MM.1S (cell line): ENCODE measurements at regions not wholly inside any gene's neighbourhood (a gene's known extent, or its start where the extent isn't known, plus 50 kb on each side); places are given as distances from the start of the nearest gene placed in this dataset.
A peak's percentile ranks its signal among the peaks of the same experiment; 100 is the strongest.

ENCODE experiments used
- DNase-seq: peaks from one replicate; pipeline ENCODE4 v3.0.0-alpha.2; 2015
- H2AFZ ChIP-seq: fragments of 300-600 bp; sonication (generic); 2 replicates; pipeline ENCODE4 v1.6.0; 2016; ENCODE audit warnings: antibody characterized with exemption, low read length
- H3F3A ChIP-seq: fragments of 300-600 bp; sonication (generic); 2 replicates; pipeline ENCODE4 v1.6.1; 2016; ENCODE audit warnings: mild to moderate bottlenecking, antibody characterized with exemption, low read length, moderate library complexity, mixed read lengths; ENCODE audit not compliant: insufficient read depth
- H3K27ac ChIP-seq: fragments of 300-600 bp; sonication (generic); 2 replicates; pipeline ENCODE4 v1.5.1; 2016; ENCODE audit warnings: mild to moderate bottlenecking, low read length
- H3K27me3 ChIP-seq: fragments of 300-600 bp; sonication (generic); replicated peaks from 2 replicates; pipeline ENCODE4 v1.6.0; 2016; ENCODE audit warnings: low read length; ENCODE audit not compliant: insufficient read depth
- H3K36me3 ChIP-seq: fragments of 300-600 bp; sonication (generic); replicated peaks from 2 replicates; pipeline ENCODE4 v1.6.1; 2016; ENCODE audit warnings: mild to moderate bottlenecking, low read length, mixed read lengths; ENCODE audit not compliant: insufficient read depth
- H3K4me1 ChIP-seq: fragments of 300-600 bp; sonication (generic); 2 replicates; pipeline ENCODE4 v1.6.1; 2016; ENCODE audit warnings: low read length, mixed read lengths
- H3K4me2 ChIP-seq: fragments of 300-600 bp; sonication (generic); 2 replicates; pipeline ENCODE4 v1.6.0; 2016; ENCODE audit warnings: low read depth, low read length
- H3K4me3 ChIP-seq: fragments of 300-600 bp; sonication (generic); 2 replicates; pipeline ENCODE4 v1.5.1; 2016; ENCODE audit warnings: low read length, mixed read lengths
- H3K79me2 ChIP-seq: fragments of 300-600 bp; sonication (generic); 2 replicates; pipeline ENCODE4 v1.6.1; 2016; ENCODE audit warnings: mixed run types, low read length, mixed read lengths
- H3K9ac ChIP-seq: fragments of 300-600 bp; sonication (generic); 2 replicates; pipeline ENCODE4 v1.6.1; 2016; ENCODE audit warnings: low read length, mixed read lengths
- H3K9me2 ChIP-seq: fragments of 300-600 bp; sonication (generic); replicated peaks from 2 replicates; pipeline ENCODE4 v1.6.1; 2016; ENCODE audit warnings: mild to moderate bottlenecking, low read length, mixed read lengths; ENCODE audit not compliant: insufficient read depth
- H3K9me3 ChIP-seq: fragments of 300-600 bp; sonication (generic); replicated peaks from 2 replicates; pipeline ENCODE4 v1.6.1; 2016; ENCODE audit warnings: mild to moderate bottlenecking, low read length, mixed read lengths; ENCODE audit not compliant: insufficient read depth
- H4K20me1 ChIP-seq: fragments of 300-600 bp; sonication (generic); 2 replicates; pipeline ENCODE4 v1.6.1; 2016; ENCODE audit warnings: mild to moderate bottlenecking, low read length, moderate library complexity, mixed read lengths; ENCODE audit not compliant: insufficient read depth
- EZH2 ChIP-seq: fragments of 300-600 bp; sonication (generic); optimal IDR thresholded peaks from 2 replicates; pipeline ENCODE3; 2017; ENCODE audit warnings: low read depth, mild to moderate bottlenecking, antibody characterized with exemption, low read length, mixed read lengths
- EZH2phosphoT487 ChIP-seq: fragments of 300-600 bp; sonication (generic); IDR thresholded peaks from 2 replicates; pipeline ENCODE4 v1.6.1; 2018; ENCODE audit warnings: antibody characterized with exemption, low read length
- TF ChIP-seq, protein P1 (sequence below): fragments of 300-600 bp; sonication (generic); IDR thresholded peaks from 2 replicates; pipeline ENCODE4 v1.5.1; 2016; ENCODE audit warnings: antibody characterized with exemption, low read length, mixed read lengths

DNA sequence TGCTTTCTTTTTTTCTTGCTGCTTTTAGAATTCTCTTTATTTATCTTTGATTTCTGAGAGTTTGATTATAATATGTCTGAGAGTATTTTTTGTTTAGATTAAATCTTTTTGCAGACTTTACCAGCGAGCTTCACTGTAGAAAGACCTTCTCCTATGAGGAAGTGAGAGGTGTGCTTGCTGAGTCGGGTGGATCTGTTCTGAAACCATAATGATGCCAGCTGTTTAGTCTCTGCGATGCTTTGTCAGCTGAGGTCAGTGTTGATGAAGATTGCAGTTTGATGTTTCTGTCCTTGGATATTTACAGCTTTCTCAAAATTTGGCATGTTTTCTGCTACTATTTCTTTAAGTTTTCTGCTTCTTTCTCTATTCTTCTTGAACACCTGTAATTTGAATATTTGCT lies 309.1 kb upstream of the SLITRK6 start:
- Histone ChIP-seq H4K20me1 (no peaks in the 10 kb centered on the region), H3K4me1 (peaks cover 7% of the 10 kb centered on the region), H3K27me3 (no peaks in the 10 kb centered on the region), H3K4me2 (0 out of 2 replicates have a peak overlapping the region, but pooled peaks have one; percentile 21), H3K79me2 (no peaks in the 10 kb centered on the region), H3K9ac (no peak overlapping the region), H2AFZ (no peak overlapping the region), H3K4me3 (no peak overlapping the region), H3K36me3 (no peaks in the 10 kb centered on the region), H3K9me2 (no peaks in the 10 kb centered on the region), H3K9me3 (no peaks in the 10 kb centered on the region), H3K27ac (peak overlapping the region; percentile 59; the same call in 1 of the 2 replicates), H3F3A (no peaks in the 10 kb centered on the region; the same call in 1 of the 2 replicates)
- TF ChIP-seq EZH2 (no peak), EZH2phosphoT487 (no peak)
- TF ChIP-seq, protein P1, sequence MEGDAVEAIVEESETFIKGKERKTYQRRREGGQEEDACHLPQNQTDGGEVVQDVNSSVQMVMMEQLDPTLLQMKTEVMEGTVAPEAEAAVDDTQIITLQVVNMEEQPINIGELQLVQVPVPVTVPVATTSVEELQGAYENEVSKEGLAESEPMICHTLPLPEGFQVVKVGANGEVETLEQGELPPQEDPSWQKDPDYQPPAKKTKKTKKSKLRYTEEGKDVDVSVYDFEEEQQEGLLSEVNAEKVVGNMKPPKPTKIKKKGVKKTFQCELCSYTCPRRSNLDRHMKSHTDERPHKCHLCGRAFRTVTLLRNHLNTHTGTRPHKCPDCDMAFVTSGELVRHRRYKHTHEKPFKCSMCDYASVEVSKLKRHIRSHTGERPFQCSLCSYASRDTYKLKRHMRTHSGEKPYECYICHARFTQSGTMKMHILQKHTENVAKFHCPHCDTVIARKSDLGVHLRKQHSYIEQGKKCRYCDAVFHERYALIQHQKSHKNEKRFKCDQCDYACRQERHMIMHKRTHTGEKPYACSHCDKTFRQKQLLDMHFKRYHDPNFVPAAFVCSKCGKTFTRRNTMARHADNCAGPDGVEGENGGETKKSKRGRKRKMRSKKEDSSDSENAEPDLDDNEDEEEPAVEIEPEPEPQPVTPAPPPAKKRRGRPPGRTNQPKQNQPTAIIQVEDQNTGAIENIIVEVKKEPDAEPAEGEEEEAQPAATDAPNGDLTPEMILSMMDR: no peak
- peak; percentile 62 for DNase-seq

DNA sequence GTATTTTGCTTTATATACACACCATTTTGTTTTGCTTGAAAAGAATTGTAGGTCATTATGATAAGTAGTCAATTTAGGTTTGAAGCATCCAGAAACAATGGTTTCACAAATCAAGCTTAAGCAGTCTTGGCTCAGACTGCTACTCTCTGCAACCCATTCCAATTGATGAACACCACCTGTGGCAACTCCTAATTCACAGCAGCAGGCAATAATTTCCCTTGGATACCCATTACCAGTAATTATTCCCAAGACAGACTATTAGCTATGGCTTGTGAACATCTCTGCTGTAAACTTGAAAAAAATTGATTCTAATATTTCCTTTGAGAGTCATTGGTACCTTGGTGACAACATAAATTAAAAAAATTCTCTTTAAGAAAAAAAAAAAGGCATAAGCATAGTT lies 299.3 kb upstream of the SLITRK6 start:
- no peaks in the 10 kb centered on the region for H3K27me3 ChIP-seq
- H2AFZ ChIP-seq: no peak overlapping the region
- H4K20me1 ChIP-seq: no peaks in the 10 kb centered on the region
- H3K4me1 ChIP-seq: no peaks in the 10 kb centered on the region
- no peak for DNase-seq
- H3F3A ChIP-seq: no peaks in the 10 kb centered on the region
- H3K4me2 ChIP-seq: no peak overlapping the region
- H3K9me2 ChIP-seq: no peaks in the 10 kb centered on the region
- no peak for TF ChIP-seq EZH2
- no peak for TF ChIP-seq EZH2phosphoT487
- TF ChIP-seq, protein P1: no peak
- no peak overlapping the region for H3K9ac ChIP-seq
- no peak overlapping the region for H3K27ac ChIP-seq
- no peaks in the 10 kb centered on the region for H3K36me3 ChIP-seq
- H3K4me3 ChIP-seq: no peak overlapping the region
- no peaks in the 10 kb centered on the region for H3K79me2 ChIP-seq
- no peaks in the 10 kb centered on the region for H3K9me3 ChIP-seq

DNA sequence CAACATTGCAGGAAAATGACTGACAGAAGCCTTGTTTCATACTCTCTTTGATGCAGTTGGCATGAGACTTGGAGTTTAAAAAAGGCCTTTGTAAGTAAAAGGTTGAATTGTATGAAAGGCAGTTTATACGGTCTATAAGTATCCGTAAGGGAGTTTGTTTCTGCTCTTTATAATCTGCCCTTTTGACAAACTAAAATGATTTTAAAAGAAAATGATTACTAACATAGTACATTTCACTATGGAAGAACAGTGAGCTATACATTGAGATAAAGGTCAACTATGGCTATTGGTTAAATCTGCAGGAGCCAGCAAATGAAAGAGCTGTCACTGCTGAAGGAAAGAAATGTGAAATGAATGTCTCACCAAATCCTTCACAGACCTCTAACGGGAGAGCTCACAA lies 296.1 kb upstream of the SLITRK6 start:
- Histone ChIP-seq H2AFZ (no peak overlapping the region), H3K9me2 (no peaks in the 10 kb centered on the region), H3F3A (no peaks in the 10 kb centered on the region), H3K79me2 (no peaks in the 10 kb centered on the region), H3K36me3 (no peaks in the 10 kb centered on the region), H3K4me3 (no peak overlapping the region), H3K9ac (no peak overlapping the region), H3K27ac (no peak overlapping the region), H3K27me3 (no peaks in the 10 kb centered on the region), H3K9me3 (no peaks in the 10 kb centered on the region), H3K4me1 (no peaks in the 10 kb centered on the region), H3K4me2 (no peak overlapping the region), H4K20me1 (no peaks in the 10 kb centered on the region)
- DNase-seq: no peak
- TF ChIP-seq, protein P1: no peak
- no peak for TF ChIP-seq EZH2
- no peak for TF ChIP-seq EZH2phosphoT487
